ENCODE measurements at regions not wholly inside any gene's neighbourhood (a gene's known extent, or its start where the extent isn't known, plus 50 kb on each side); places are given as distances from the start of the nearest gene placed in this dataset.

DNA sequence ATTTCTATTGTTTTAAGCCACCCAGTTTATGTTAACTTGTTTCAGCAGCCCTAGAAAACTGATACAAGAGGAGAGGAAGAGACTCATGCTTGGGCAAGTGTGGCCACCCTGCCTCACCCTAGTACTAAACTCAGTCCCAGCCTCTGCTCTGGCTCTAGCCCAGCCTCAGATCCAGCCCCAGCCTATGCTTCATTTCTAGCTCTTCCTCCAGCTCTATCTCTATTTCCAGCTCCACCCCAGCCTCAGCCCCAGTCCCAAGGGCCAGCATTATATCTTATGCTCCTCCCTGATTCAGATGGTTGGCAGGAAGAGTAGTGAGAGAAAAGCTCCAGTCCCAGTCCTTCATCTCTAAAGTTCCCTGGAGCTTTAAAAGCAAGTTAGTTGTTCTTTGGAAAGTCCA lies 535.5 kb downstream of the PTPRC start:
- TF ChIP-seq, protein P1, sequence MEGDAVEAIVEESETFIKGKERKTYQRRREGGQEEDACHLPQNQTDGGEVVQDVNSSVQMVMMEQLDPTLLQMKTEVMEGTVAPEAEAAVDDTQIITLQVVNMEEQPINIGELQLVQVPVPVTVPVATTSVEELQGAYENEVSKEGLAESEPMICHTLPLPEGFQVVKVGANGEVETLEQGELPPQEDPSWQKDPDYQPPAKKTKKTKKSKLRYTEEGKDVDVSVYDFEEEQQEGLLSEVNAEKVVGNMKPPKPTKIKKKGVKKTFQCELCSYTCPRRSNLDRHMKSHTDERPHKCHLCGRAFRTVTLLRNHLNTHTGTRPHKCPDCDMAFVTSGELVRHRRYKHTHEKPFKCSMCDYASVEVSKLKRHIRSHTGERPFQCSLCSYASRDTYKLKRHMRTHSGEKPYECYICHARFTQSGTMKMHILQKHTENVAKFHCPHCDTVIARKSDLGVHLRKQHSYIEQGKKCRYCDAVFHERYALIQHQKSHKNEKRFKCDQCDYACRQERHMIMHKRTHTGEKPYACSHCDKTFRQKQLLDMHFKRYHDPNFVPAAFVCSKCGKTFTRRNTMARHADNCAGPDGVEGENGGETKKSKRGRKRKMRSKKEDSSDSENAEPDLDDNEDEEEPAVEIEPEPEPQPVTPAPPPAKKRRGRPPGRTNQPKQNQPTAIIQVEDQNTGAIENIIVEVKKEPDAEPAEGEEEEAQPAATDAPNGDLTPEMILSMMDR (IDR thresholded peaks at IDR 0.05) = no peak
- no peak for TF ChIP-seq POLR2A (IDR thresholded peaks at IDR 0.05)
